ENCODE measurements at regions not wholly inside any gene's neighbourhood (a gene's known extent, or its start where the extent isn't known, plus 50 kb on each side); places are given as distances from the start of the nearest gene placed in this dataset.

DNA sequence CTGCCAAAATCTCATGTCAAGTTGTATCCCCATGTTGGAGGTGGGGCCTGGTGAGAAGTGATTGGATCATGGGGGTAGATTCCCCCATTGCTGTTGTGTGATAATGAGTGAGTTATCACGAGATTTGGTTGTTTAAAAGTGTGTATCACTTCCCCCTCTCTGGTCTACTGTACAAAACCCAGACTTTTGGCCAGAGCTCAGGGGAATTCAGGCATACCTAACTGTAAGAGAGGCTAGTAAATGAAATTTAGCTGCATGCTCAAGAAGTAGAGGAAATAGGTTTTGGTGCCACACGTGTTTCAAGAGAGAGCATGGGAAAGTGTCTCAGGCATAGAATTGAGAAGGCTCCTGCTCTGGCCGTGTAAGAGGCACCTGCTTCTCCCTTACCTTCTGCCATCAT, 190.5 kb upstream of the GALNTL6 start (continued):
- TF ChIP-seq E2F6 (IDR thresholded peaks at IDR 0.05) (no peak), CHD1 (IDR thresholded peaks at IDR 0.05; ENCODE audit: low read depth, low read length) (no peak), EP300 (IDR thresholded peaks at IDR 0.05; ENCODE audit: borderline replicate concordance in 1 of 2, low read depth in 2 of 2, low read length in 2 of 2) (no peak), CBX5 (IDR thresholded peaks at IDR 0.05; ENCODE audit: low read depth, low read length) (no peak)
